NT2/D1 (cell line): ENCODE measurements at regions not wholly inside any gene's neighbourhood (a gene's known extent, or its start where the extent isn't known, plus 50 kb on each side); places are given as distances from the start of the nearest gene placed in this dataset.

Source experiments
- SUZ12 ChIP-seq: IDR thresholded peaks from 2 replicates; pipeline ENCODE4 v1.6.1; 2011; ENCODE audit not compliant: insufficient read length, insufficient read depth; ENCODE audit errors: extremely low read depth
- YY1 ChIP-seq: IDR thresholded peaks from 2 replicates; pipeline ENCODE4 v1.6.1; 2011; ENCODE audit not compliant: insufficient read length, insufficient read depth
- ZNF274 ChIP-seq: IDR thresholded peaks from 2 replicates; pipeline ENCODE4 v1.6.1; 2011; ENCODE audit warnings: mild to moderate bottlenecking, low read depth, low read length

DNA sequence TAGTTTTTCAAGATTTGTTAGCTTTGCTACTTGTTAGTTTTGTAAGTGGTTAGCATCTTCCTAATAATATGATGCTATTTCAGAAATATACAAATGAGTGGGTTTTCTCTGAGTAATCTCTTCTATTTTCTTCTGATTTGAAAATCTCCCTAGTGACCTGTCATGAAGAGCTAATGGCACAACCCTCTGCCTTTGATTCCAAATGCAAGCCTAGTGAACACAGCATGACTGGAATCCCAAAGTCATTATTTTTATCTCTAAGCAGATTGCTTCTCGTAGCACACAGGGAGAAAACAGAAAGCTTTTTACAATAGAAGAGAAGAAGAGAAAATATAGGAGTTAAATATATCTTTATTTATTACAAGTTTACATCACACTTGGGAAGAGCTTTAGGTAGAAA is 295.5 kb downstream of the LRATD1 start:
- TF ChIP-seq SUZ12, result no peak
- TF ChIP-seq YY1, result no peak
- TF ChIP-seq ZNF274, result no peak
